IgD-negative memory B cell (primary cell): ENCODE measurements at regions not wholly inside any gene's neighbourhood (a gene's known extent, or its start where the extent isn't known, plus 50 kb on each side); places are given as distances from the start of the nearest gene placed in this dataset.
A peak's percentile ranks its signal among the peaks of the same experiment; 100 is the strongest.

Experiments used
- H3K27ac Mint-ChIP-seq, 3 donors: one replicate each; pipeline ENCODE4 v1.8.0; 2020 to 2022; ENCODE audit warnings: mild to moderate bottlenecking in 3 of 3, mixed read lengths in 3 of 3, moderate library complexity in 1 of 3
- H3K27me3 Mint-ChIP-seq: one replicate; pipeline ENCODE4 v1.8.0; 2021; ENCODE audit warnings: mixed read lengths
- H3K36me3 Mint-ChIP-seq: one replicate; pipeline ENCODE4 v1.8.0; 2020; ENCODE audit warnings: mild to moderate bottlenecking, mixed read lengths
- H3K4me1 Mint-ChIP-seq, 3 donors: one replicate each; pipeline ENCODE4 v1.8.0; 2020 to 2022; ENCODE audit warnings: mixed read lengths in 3 of 3, mild to moderate bottlenecking in 1 of 3
- H3K4me3 Mint-ChIP-seq, 4 donors: one replicate each; pipeline ENCODE4 v1.8.0; 2020 to 2022; ENCODE audit warnings: mild to moderate bottlenecking in 4 of 4, mixed read lengths in 4 of 4, moderate library complexity in 3 of 4
- H3K9me3 Mint-ChIP-seq, 3 donors: one replicate each; pipeline ENCODE4 v1.8.0; 2020 to 2021; ENCODE audit warnings: mixed read lengths in 3 of 3, mild to moderate bottlenecking in 1 of 3

- peaks cover 0 to 4% (median 1%) of the 10 kb centered on the region in 3 donors for H3K9me3 Mint-ChIP-seq
- peaks cover 4% of the 10 kb centered on the region for H3K36me3 Mint-ChIP-seq
- peak overlapping the region in 1 of 3 donors; percentile 28 for H3K27ac Mint-ChIP-seq
- peaks cover 3% of the 10 kb centered on the region for H3K27me3 Mint-ChIP-seq
- no peak overlapping the region for H3K4me3 Mint-ChIP-seq
- H3K4me1 Mint-ChIP-seq = no peaks in the 10 kb centered on the region
Measured at GRCh38 chr1:68322837-68323687, 90.7 kb upstream of the WLS start.

GRCh38 chr1:68322096-68322495 lies 89.8 kb upstream of the WLS start:
- Mint-ChIP-seq H3K27ac (no peak overlapping the region), H3K36me3 (peaks cover 4% of the 10 kb centered on the region), H3K4me3 (no peak overlapping the region), H3K27me3 (peaks cover 1% of the 10 kb centered on the region), H3K9me3 (peaks cover 0 to 4% (median 1%) of the 10 kb centered on the region in 3 donors), H3K4me1 (no peaks in the 10 kb centered on the region)

GRCh38 chr1:68321084-68321685 lies 88.9 kb upstream of the WLS start:
- H3K36me3 Mint-ChIP-seq = peaks cover 4% of the 10 kb centered on the region
- H3K4me3 Mint-ChIP-seq = no peak overlapping the region
- peaks cover 1% of the 10 kb centered on the region for H3K27me3 Mint-ChIP-seq
- no peaks in the 10 kb centered on the region for H3K4me1 Mint-ChIP-seq
- peaks cover 0 to 4% (median 2%) of the 10 kb centered on the region in 3 donors for H3K9me3 Mint-ChIP-seq
- H3K27ac Mint-ChIP-seq = no peak overlapping the region

- Mint-ChIP-seq H3K27me3 (peaks cover 1% of the 10 kb centered on the region), H3K36me3 (peaks cover 4% of the 10 kb centered on the region), H3K9me3 (peaks cover 0 to 2% (median 0%) of the 10 kb centered on the region in 3 donors), H3K27ac (no peak overlapping the region), H3K4me1 (no peaks in the 10 kb centered on the region), H3K4me3 (no peak overlapping the region)
Measured at GRCh38 chr1:68320349-68320748, 88.0 kb upstream of the WLS start.

- H3K27me3 Mint-ChIP-seq = peaks cover 1% of the 10 kb centered on the region
- peaks cover 0 to 2% (median 0%) of the 10 kb centered on the region in 3 donors for H3K9me3 Mint-ChIP-seq
- no peaks in the 10 kb centered on the region for H3K4me1 Mint-ChIP-seq
- H3K4me3 Mint-ChIP-seq = no peak overlapping the region
- H3K27ac Mint-ChIP-seq = no peak overlapping the region
- no peaks in the 10 kb centered on the region for H3K36me3 Mint-ChIP-seq
Measured at GRCh38 chr1:68319907-68320306, 87.6 kb upstream of the WLS start.

- peaks cover 1% of the 10 kb centered on the region for H3K27me3 Mint-ChIP-seq
- peaks cover 0 to 2% (median 0%) of the 10 kb centered on the region in 3 donors for H3K9me3 Mint-ChIP-seq
- no peaks in the 10 kb centered on the region for H3K36me3 Mint-ChIP-seq
- H3K27ac Mint-ChIP-seq = no peak overlapping the region
- no peaks in the 10 kb centered on the region for H3K4me1 Mint-ChIP-seq
- no peak overlapping the region for H3K4me3 Mint-ChIP-seq
Measured at GRCh38 chr1:68317543-68317942, 85.2 kb upstream of the WLS start.

GRCh38 chr1:68314151-68314780 lies 81.9 kb upstream of the WLS start:
- H3K27me3 Mint-ChIP-seq = no peaks in the 10 kb centered on the region
- no peak overlapping the region for H3K4me3 Mint-ChIP-seq
- H3K9me3 Mint-ChIP-seq = peaks cover 0 to 3% (median 0%) of the 10 kb centered on the region in 3 donors
- H3K36me3 Mint-ChIP-seq = peaks cover 2% of the 10 kb centered on the region
- H3K4me1 Mint-ChIP-seq = no peaks in the 10 kb centered on the region
- H3K27ac Mint-ChIP-seq = no peak overlapping the region

GRCh38 chr1:68313735-68314134 lies 81.4 kb upstream of the WLS start:
- H3K4me1 Mint-ChIP-seq = no peaks in the 10 kb centered on the region
- peaks cover 2% of the 10 kb centered on the region for H3K36me3 Mint-ChIP-seq
- H3K27ac Mint-ChIP-seq = no peak overlapping the region
- no peak overlapping the region for H3K4me3 Mint-ChIP-seq
- peaks cover 0 to 4% (median 0%) of the 10 kb centered on the region in 3 donors for H3K9me3 Mint-ChIP-seq
- H3K27me3 Mint-ChIP-seq = no peaks in the 10 kb centered on the region

- Mint-ChIP-seq H3K9me3 (peaks cover 0 to 1% (median 0%) of the 10 kb centered on the region in 3 donors), H3K36me3 (peaks cover 2% of the 10 kb centered on the region)
Measured at GRCh38 chr1:68308034-68308433, 75.7 kb upstream of the WLS start.

GRCh38 chr1:68307378-68307787 lies 75.1 kb upstream of the WLS start:
- no peaks in the 10 kb centered on the region for H3K27me3 Mint-ChIP-seq
- H3K4me3 Mint-ChIP-seq = no peak overlapping the region
- peaks cover 0 to 2% (median 1%) of the 10 kb centered on the region in 3 donors for H3K9me3 Mint-ChIP-seq
- H3K4me1 Mint-ChIP-seq = no peaks in the 10 kb centered on the region
- peaks cover 2% of the 10 kb centered on the region for H3K36me3 Mint-ChIP-seq
- H3K27ac Mint-ChIP-seq = no peak overlapping the region

More at GRCh38 chr1:68308034-68308433, 75.7 kb upstream of the WLS start:
- no peaks in the 10 kb centered on the region for H3K4me1 Mint-ChIP-seq
- H3K4me3 Mint-ChIP-seq = no peak overlapping the region
- no peak overlapping the region for H3K27ac Mint-ChIP-seq
- H3K27me3 Mint-ChIP-seq = no peaks in the 10 kb centered on the region

GRCh38 chr1:68301471-68302001 lies 69.2 kb upstream of the WLS start:
- Mint-ChIP-seq H3K27me3 (no peaks in the 10 kb centered on the region), H3K4me3 (no peak overlapping the region), H3K36me3 (no peaks in the 10 kb centered on the region), H3K9me3 (peaks cover 0 to 2% (median 0%) of the 10 kb centered on the region in 3 donors), H3K27ac (no peak overlapping the region), H3K4me1 (no peaks in the 10 kb centered on the region)

GRCh38 chr1:68294367-68295066 lies 62.2 kb upstream of the WLS start:
- Mint-ChIP-seq H3K4me3 (no peak overlapping the region), H3K27me3 (peaks cover 3% of the 10 kb centered on the region), H3K9me3 (no peaks in the 10 kb centered on the region), H3K4me1 (peaks cover 0 to 1% (median 0%) of the 10 kb centered on the region in 3 donors), H3K36me3 (no peaks in the 10 kb centered on the region), H3K27ac (no peak overlapping the region)

- Mint-ChIP-seq H3K27ac (no peak overlapping the region), H3K4me1 (peaks cover 0 to 1% (median 0%) of the 10 kb centered on the region in 3 donors), H3K27me3 (peaks cover 3% of the 10 kb centered on the region), H3K36me3 (no peaks in the 10 kb centered on the region), H3K9me3 (no peaks in the 10 kb centered on the region), H3K4me3 (no peak overlapping the region)
Measured at GRCh38 chr1:68293609-68294366, 61.5 kb upstream of the WLS start.

GRCh38 chr1:68293122-68293521 lies 60.8 kb upstream of the WLS start:
- no peaks in the 10 kb centered on the region for H3K36me3 Mint-ChIP-seq
- H3K4me1 Mint-ChIP-seq = peaks cover 0 to 1% (median 0%) of the 10 kb centered on the region in 3 donors
- peaks cover 3% of the 10 kb centered on the region for H3K27me3 Mint-ChIP-seq
- peak overlapping the region in 1 of 3 donors; percentile 65 for H3K27ac Mint-ChIP-seq
- H3K9me3 Mint-ChIP-seq = no peaks in the 10 kb centered on the region
- H3K4me3 Mint-ChIP-seq = no peak overlapping the region
